GM23338 (cell line): ENCODE measurements at regions not wholly inside any gene's neighbourhood (a gene's known extent, or its start where the extent isn't known, plus 50 kb on each side); places are given as distances from the start of the nearest gene placed in this dataset.

Experiments
- ATAC-seq: fragments of 200-7000 bp; cut with Tn5 transposase; 3 replicates; pipeline ENCODE4 v1.9.1; 2020
- DNase-seq: peaks from one replicate; pipeline ENCODE4 v3.0.0-alpha.2; 2015; ENCODE audit warnings: low spot score
- H2AFZ ChIP-seq: fragments of 200-600 bp; sonication (generic); 2 replicates; pipeline ENCODE4 v1.8.0; 2016; ENCODE audit warnings: antibody characterized with exemption, mild to moderate bottlenecking, moderate library complexity
- H3F3A ChIP-seq: fragments of 200-600 bp; sonication (generic); replicated peaks from 2 replicates; pipeline ENCODE4 v1.8.0; 2017; ENCODE audit warnings: antibody characterized with exemption, mixed run types, low read depth
- H3K27ac ChIP-seq: fragments of 200-600 bp; sonication (generic); 2 replicates; pipeline ENCODE4 v1.6.1; 2016; ENCODE audit warnings: low read depth
- H3K27me3 ChIP-seq: fragments of 200-600 bp; sonication (generic); 2 replicates; pipeline ENCODE4 v1.8.0; 2016; ENCODE audit warnings: mild to moderate bottlenecking, mixed run types, moderate library complexity; ENCODE audit not compliant: insufficient read depth
- H3K36me3 ChIP-seq: fragments of 200-600 bp; sonication (generic); 2 replicates; pipeline ENCODE4 v1.8.0; 2016; ENCODE audit warnings: mild to moderate bottlenecking; ENCODE audit not compliant: insufficient read depth
- H3K4me1 ChIP-seq: fragments of 200-600 bp; sonication (generic); 2 replicates; pipeline ENCODE4 v1.8.0; 2016; ENCODE audit warnings: mild to moderate bottlenecking, moderate library complexity; ENCODE audit not compliant: insufficient read depth
- H3K4me2 ChIP-seq: fragments of 200-600 bp; sonication (generic); 2 replicates; pipeline ENCODE4 v1.7.1; 2017; ENCODE audit warnings: mixed run types
- H3K4me3 ChIP-seq: fragments of 200-600 bp; sonication (generic); 2 replicates; pipeline ENCODE4 v1.6.1; 2016; ENCODE audit warnings: mixed run types
- H3K79me2 ChIP-seq: fragments of 200-600 bp; sonication (generic); replicated peaks from 2 replicates; pipeline ENCODE4 v1.8.0; 2017; ENCODE audit warnings: mild to moderate bottlenecking; ENCODE audit not compliant: insufficient read depth
- H3K9me2 ChIP-seq: fragments of 200-600 bp; sonication (generic); 2 replicates; pipeline ENCODE4 v1.8.0; 2017; ENCODE audit not compliant: insufficient read depth
- H4K20me1 ChIP-seq: fragments of 200-600 bp; sonication (generic); replicated peaks from 2 replicates; pipeline ENCODE4 v1.8.0; 2017; ENCODE audit warnings: mild to moderate bottlenecking; ENCODE audit not compliant: insufficient read depth
- H3K27ac Mint-ChIP-seq: 2 replicates; pipeline ENCODE4 v1.8.0; 2020; ENCODE audit warnings: inconsistent platforms, mild to moderate bottlenecking, moderate library complexity, mixed read lengths
- H3K27me3 Mint-ChIP-seq: 3 replicates; pipeline ENCODE4 v1.8.0; 2022; ENCODE audit warnings: low read depth, mild to moderate bottlenecking, moderate library complexity, mixed read lengths, inconsistent platforms; ENCODE audit not compliant: insufficient read depth, poor library complexity
- H3K36me3 Mint-ChIP-seq: 3 replicates; pipeline ENCODE4 v1.8.0; 2021; ENCODE audit warnings: low read depth, mild to moderate bottlenecking, inconsistent platforms, moderate library complexity, mixed read lengths
- H3K4me1 Mint-ChIP-seq: 3 replicates; pipeline ENCODE4 v1.8.0; 2020; ENCODE audit warnings: mild to moderate bottlenecking, inconsistent platforms, mixed read lengths
- H3K4me3 Mint-ChIP-seq: 3 replicates; pipeline ENCODE4 v1.8.0; 2021; ENCODE audit warnings: moderate library complexity, mild to moderate bottlenecking, inconsistent platforms, mixed read lengths
- H3K9me3 Mint-ChIP-seq: 3 replicates; pipeline ENCODE4 v1.8.0; 2020; ENCODE audit warnings: moderate library complexity, mild to moderate bottlenecking, inconsistent platforms, mixed read lengths
- CREB1 ChIP-seq: fragments of 250-450 bp; sonication (Bioruptor Pico); IDR thresholded peaks from 2 replicates; pipeline ENCODE4 v1.5.0; 2020; ENCODE audit warnings: low read depth, mild to moderate bottlenecking, moderate library complexity
- EZH2 ChIP-seq: fragments of 200-600 bp; sonication (generic); IDR thresholded peaks from one replicate; pipeline ENCODE4 v1.8.0; 2017; ENCODE audit warnings: antibody characterized with exemption, mild to moderate bottlenecking, low read depth; ENCODE audit not compliant: unreplicated experiment
- EZH2phosphoT487 ChIP-seq: fragments of 200-600 bp; sonication (generic); IDR thresholded peaks from one replicate; pipeline ENCODE4 v1.8.1; 2018; ENCODE audit warnings: antibody characterized with exemption; ENCODE audit not compliant: unreplicated experiment
- JUNB ChIP-seq: IDR thresholded peaks from one replicate; pipeline ENCODE4 v1.6.1; 2016; ENCODE audit warnings: antibody characterized with exemption; ENCODE audit not compliant: unreplicated experiment
- NANOG ChIP-seq: IDR thresholded peaks from 2 replicates; pipeline ENCODE4 v1.6.1; 2016; ENCODE audit warnings: antibody characterized with exemption, borderline replicate concordance
- POLR2AphosphoS5 ChIP-seq: IDR thresholded peaks from 2 replicates; pipeline ENCODE4 v1.6.1; 2016; ENCODE audit warnings: antibody characterized with exemption, low read depth
- STAT1 ChIP-seq: IDR thresholded peaks from one replicate; pipeline ENCODE4 v1.6.1; 2016; ENCODE audit warnings: antibody characterized with exemption; ENCODE audit not compliant: unreplicated experiment
- ZNF114 ChIP-seq: fragments of 250-450 bp; sonication (Bioruptor Pico); IDR thresholded peaks from 2 replicates; pipeline ENCODE4 v1.5.0; 2020; ENCODE audit warnings: mild to moderate bottlenecking, moderate library complexity
- ZNF331 ChIP-seq: fragments of 250-450 bp; sonication (Bioruptor Pico); IDR thresholded peaks from 2 replicates; pipeline ENCODE4 v1.5.0; 2020; ENCODE audit warnings: low read depth, mild to moderate bottlenecking, moderate library complexity
- TF ChIP-seq, protein P1 (sequence below): fragments of 250-450 bp; sonication (Bioruptor Pico); IDR thresholded peaks from 2 replicates; pipeline ENCODE4 v1.5.0; 2020; ENCODE audit warnings: mild to moderate bottlenecking, moderate library complexity
- TF ChIP-seq, protein P2 (sequence below): IDR thresholded peaks from 2 replicates; pipeline ENCODE4 v1.6.1; 2016; ENCODE audit warnings: antibody characterized with exemption
- TF ChIP-seq, protein P3 (sequence below): IDR thresholded peaks from one replicate; pipeline ENCODE4 v1.6.1; 2018; ENCODE audit warnings: antibody characterized with exemption; ENCODE audit not compliant: unreplicated experiment

DNA sequence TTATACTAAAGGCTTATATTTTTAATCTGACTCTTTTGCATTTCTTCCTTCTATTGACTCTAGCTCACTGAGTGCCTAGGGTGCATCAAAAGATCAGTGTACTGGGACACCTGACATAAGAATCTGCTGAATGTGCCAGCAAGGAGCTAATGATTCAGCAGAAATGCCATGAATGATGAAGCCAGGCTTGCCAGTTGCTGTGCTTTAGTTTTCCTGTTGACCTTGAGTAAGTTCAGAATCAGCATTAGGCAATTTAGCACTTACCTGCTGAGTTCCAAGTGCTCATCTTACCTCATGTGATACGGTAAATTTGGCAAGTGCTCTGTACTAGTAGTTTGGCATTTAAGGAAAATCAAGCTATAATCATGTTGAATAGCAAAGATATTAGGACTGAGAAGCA lies 523.2 kb upstream of the B3GALT2 start:
- H4K20me1 ChIP-seq, result no peaks in the 10 kb centered on the region
- DNase-seq, result no peak
- Mint-ChIP-seq H3K9me3 (no peaks in the 10 kb centered on the region), H3K27ac (no peak overlapping the region), H3K27me3 (no peaks in the 10 kb centered on the region), H3K4me3 (no peak overlapping the region), H3K36me3 (no peaks in the 10 kb centered on the region), H3K4me1 (no peaks in the 10 kb centered on the region; the same call in 2 of the 3 replicates)
- H2AFZ ChIP-seq, result no peak overlapping the region
- H3K27me3 ChIP-seq, result no peaks in the 10 kb centered on the region
- H3F3A ChIP-seq, result no peaks in the 10 kb centered on the region
- H3K9me2 ChIP-seq, result no peaks in the 10 kb centered on the region
- no peak overlapping the region for H3K27ac ChIP-seq
- no peaks in the 10 kb centered on the region for H3K4me1 ChIP-seq
- H3K4me2 ChIP-seq, result no peak overlapping the region
- H3K4me3 ChIP-seq, result no peak overlapping the region
- no peak for TF ChIP-seq JUNB
- TF ChIP-seq NANOG, result no peak
- TF ChIP-seq ZNF114 (CRISPR knock-in tag), result no peak
- no peak for TF ChIP-seq ZNF331
- no peak for TF ChIP-seq EZH2
- no peak for TF ChIP-seq CREB1 (CRISPR knock-in tag)
- TF ChIP-seq STAT1, result no peak
- TF ChIP-seq EZH2phosphoT487, result no peak
- TF ChIP-seq, protein P1, sequence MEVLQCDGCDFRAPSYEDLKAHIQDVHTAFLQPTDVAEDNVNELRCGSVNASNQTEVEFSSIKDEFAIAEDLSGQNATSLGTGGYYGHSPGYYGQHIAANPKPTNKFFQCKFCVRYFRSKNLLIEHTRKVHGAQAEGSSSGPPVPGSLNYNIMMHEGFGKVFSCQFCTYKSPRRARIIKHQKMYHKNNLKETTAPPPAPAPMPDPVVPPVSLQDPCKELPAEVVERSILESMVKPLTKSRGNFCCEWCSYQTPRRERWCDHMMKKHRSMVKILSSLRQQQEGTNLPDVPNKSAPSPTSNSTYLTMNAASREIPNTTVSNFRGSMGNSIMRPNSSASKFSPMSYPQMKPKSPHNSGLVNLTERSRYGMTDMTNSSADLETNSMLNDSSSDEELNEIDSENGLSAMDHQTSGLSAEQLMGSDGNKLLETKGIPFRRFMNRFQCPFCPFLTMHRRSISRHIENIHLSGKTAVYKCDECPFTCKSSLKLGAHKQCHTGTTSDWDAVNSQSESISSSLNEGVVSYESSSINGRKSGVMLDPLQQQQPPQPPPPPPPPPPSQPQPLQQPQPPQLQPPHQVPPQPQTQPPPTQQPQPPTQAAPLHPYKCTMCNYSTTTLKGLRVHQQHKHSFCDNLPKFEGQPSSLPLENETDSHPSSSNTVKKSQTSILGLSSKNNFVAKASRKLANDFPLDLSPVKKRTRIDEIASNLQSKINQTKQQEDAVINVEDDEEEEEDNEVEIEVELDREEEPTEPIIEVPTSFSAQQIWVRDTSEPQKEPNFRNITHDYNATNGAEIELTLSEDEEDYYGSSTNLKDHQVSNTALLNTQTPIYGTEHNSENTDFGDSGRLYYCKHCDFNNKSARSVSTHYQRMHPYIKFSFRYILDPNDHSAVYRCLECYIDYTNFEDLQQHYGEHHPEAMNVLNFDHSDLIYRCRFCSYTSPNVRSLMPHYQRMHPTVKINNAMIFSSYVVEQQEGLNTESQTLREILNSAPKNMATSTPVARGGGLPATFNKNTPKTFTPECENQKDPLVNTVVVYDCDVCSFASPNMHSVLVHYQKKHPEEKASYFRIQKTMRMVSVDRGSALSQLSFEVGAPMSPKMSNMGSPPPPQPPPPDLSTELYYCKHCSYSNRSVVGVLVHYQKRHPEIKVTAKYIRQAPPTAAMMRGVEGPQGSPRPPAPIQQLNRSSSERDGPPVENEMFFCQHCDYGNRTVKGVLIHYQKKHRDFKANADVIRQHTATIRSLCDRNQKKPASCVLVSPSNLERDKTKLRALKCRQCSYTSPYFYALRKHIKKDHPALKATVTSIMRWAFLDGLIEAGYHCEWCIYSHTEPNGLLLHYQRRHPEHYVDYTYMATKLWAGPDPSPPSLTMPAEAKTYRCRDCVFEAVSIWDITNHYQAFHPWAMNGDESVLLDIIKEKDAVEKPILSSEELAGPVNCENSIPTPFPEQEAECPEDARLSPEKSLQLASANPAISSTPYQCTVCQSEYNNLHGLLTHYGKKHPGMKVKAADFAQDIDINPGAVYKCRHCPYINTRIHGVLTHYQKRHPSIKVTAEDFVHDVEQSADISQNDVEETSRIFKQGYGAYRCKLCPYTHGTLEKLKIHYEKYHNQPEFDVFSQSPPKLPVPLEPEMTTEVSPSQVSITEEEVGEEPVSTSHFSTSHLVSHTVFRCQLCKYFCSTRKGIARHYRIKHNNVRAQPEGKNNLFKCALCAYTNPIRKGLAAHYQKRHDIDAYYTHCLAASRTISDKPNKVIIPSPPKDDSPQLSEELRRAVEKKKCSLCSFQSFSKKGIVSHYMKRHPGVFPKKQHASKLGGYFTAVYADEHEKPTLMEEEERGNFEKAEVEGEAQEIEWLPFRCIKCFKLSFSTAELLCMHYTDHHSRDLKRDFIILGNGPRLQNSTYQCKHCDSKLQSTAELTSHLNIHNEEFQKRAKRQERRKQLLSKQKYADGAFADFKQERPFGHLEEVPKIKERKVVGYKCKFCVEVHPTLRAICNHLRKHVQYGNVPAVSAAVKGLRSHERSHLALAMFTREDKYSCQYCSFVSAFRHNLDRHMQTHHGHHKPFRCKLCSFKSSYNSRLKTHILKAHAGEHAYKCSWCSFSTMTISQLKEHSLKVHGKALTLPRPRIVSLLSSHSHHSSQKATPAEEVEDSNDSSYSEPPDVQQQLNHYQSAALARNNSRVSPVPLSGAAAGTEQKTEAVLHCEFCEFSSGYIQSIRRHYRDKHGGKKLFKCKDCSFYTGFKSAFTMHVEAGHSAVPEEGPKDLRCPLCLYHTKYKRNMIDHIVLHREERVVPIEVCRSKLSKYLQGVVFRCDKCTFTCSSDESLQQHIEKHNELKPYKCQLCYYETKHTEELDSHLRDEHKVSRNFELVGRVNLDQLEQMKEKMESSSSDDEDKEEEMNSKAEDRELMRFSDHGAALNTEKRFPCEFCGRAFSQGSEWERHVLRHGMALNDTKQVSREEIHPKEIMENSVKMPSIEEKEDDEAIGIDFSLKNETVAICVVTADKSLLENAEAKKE (CRISPR knock-in tag), result no peak
- TF ChIP-seq, protein P2, sequence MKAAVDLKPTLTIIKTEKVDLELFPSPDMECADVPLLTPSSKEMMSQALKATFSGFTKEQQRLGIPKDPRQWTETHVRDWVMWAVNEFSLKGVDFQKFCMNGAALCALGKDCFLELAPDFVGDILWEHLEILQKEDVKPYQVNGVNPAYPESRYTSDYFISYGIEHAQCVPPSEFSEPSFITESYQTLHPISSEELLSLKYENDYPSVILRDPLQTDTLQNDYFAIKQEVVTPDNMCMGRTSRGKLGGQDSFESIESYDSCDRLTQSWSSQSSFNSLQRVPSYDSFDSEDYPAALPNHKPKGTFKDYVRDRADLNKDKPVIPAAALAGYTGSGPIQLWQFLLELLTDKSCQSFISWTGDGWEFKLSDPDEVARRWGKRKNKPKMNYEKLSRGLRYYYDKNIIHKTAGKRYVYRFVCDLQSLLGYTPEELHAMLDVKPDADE, result no peak
- TF ChIP-seq POLR2AphosphoS5, result no peak
- TF ChIP-seq, protein P3, sequence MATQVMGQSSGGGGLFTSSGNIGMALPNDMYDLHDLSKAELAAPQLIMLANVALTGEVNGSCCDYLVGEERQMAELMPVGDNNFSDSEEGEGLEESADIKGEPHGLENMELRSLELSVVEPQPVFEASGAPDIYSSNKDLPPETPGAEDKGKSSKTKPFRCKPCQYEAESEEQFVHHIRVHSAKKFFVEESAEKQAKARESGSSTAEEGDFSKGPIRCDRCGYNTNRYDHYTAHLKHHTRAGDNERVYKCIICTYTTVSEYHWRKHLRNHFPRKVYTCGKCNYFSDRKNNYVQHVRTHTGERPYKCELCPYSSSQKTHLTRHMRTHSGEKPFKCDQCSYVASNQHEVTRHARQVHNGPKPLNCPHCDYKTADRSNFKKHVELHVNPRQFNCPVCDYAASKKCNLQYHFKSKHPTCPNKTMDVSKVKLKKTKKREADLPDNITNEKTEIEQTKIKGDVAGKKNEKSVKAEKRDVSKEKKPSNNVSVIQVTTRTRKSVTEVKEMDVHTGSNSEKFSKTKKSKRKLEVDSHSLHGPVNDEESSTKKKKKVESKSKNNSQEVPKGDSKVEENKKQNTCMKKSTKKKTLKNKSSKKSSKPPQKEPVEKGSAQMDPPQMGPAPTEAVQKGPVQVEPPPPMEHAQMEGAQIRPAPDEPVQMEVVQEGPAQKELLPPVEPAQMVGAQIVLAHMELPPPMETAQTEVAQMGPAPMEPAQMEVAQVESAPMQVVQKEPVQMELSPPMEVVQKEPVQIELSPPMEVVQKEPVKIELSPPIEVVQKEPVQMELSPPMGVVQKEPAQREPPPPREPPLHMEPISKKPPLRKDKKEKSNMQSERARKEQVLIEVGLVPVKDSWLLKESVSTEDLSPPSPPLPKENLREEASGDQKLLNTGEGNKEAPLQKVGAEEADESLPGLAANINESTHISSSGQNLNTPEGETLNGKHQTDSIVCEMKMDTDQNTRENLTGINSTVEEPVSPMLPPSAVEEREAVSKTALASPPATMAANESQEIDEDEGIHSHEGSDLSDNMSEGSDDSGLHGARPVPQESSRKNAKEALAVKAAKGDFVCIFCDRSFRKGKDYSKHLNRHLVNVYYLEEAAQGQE, result no peak
- ATAC-seq, result no peak
- no peaks in the 10 kb centered on the region for H3K79me2 ChIP-seq
- no peaks in the 10 kb centered on the region for H3K36me3 ChIP-seq
